Ovary (tissue), 3 donors: ENCODE measurements at regions not wholly inside any gene's neighbourhood (a gene's known extent, or its start where the extent isn't known, plus 50 kb on each side); places are given as distances from the start of the nearest gene placed in this dataset.

Experiments
- POLR2A ChIP-seq: fragments of 450-650 bp; IDR thresholded peaks from one replicate; pipeline ENCODE4 v1.6.1; 2017; ENCODE audit warnings: antibody characterized with exemption, mild to moderate bottlenecking, moderate library complexity
- TF ChIP-seq, protein P1 (sequence below), 3 donors: fragments of 450-650 bp in 2 of 3; fragments of 200-600 bp in 1 of 3; IDR thresholded peaks; one replicate each; pipeline versions ENCODE4 v1.5.1 to v1.8.0; 2016 to 2022; ENCODE audit warnings: antibody characterized with exemption in 3 of 3, mild to moderate bottlenecking in 1 of 3
- donor health status: DM: no; HTN: no; CAD: no.

GRCh38 chr18:2354292-2354691, 217.0 kb downstream of the METTL4 start:
- TF ChIP-seq POLR2A, result no peak
- TF ChIP-seq, protein P1, sequence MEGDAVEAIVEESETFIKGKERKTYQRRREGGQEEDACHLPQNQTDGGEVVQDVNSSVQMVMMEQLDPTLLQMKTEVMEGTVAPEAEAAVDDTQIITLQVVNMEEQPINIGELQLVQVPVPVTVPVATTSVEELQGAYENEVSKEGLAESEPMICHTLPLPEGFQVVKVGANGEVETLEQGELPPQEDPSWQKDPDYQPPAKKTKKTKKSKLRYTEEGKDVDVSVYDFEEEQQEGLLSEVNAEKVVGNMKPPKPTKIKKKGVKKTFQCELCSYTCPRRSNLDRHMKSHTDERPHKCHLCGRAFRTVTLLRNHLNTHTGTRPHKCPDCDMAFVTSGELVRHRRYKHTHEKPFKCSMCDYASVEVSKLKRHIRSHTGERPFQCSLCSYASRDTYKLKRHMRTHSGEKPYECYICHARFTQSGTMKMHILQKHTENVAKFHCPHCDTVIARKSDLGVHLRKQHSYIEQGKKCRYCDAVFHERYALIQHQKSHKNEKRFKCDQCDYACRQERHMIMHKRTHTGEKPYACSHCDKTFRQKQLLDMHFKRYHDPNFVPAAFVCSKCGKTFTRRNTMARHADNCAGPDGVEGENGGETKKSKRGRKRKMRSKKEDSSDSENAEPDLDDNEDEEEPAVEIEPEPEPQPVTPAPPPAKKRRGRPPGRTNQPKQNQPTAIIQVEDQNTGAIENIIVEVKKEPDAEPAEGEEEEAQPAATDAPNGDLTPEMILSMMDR (IDR thresholded peaks at IDR 0.05), result no peak
